Breast epithelium (tissue), 4 donors: ENCODE measurements at regions not wholly inside any gene's neighbourhood (a gene's known extent, or its start where the extent isn't known, plus 50 kb on each side); places are given as distances from the start of the nearest gene placed in this dataset.

Source experiments
- DNase-seq, 2 donors: peaks; one replicate each; pipeline ENCODE4 v3.0.0-alpha.2; 2019; ENCODE audit warnings: low spot score in 2 of 2
- H3K27ac ChIP-seq, 2 donors: fragments of 200-600 bp; sonication (generic) in 1 of 2; one replicate each; pipeline ENCODE4 v1.5.1; 2016 to 2019; ENCODE audit warnings: mild to moderate bottlenecking in 1 of 2
- H3K27me3 ChIP-seq, 2 donors: fragments of 200-600 bp; sonication (generic) in 1 of 2; one replicate each; pipeline versions ENCODE4 v1.5.1 to v1.6.0; 2017 to 2019; ENCODE audit warnings: control low read depth in 1 of 2, mild to moderate bottlenecking in 1 of 2
- H3K36me3 ChIP-seq: fragments of 200-600 bp; one replicate; pipeline ENCODE4 v1.5.1; 2019
- H3K4me1 ChIP-seq, 2 donors: fragments of 200-600 bp; sonication (generic); one replicate each; pipeline ENCODE4 v1.5.1; 2016 to 2019; ENCODE audit warnings: control low read depth in 1 of 2
- H3K4me3 ChIP-seq, 3 donors: fragments of 200-600 bp; sonication (generic); 1 replicate in 2 of 3; 2 replicates in 1 of 3; pipeline ENCODE4 v1.5.1; 2016 to 2019; ENCODE audit warnings: mild to moderate bottlenecking in 3 of 3, moderate library complexity in 2 of 3
- H3K9me3 ChIP-seq, 2 donors: fragments of 200-600 bp; sonication (generic) in 1 of 2; one replicate each; pipeline ENCODE4 v1.5.1; 2016 to 2019; ENCODE audit warnings: control low read depth in 1 of 2
- POLR2A ChIP-seq: fragments of 450-650 bp; IDR thresholded peaks from one replicate; pipeline ENCODE4 v1.6.1; 2016; ENCODE audit warnings: antibody characterized with exemption, mild to moderate bottlenecking, moderate library complexity
- POLR2AphosphoS5 ChIP-seq, 3 donors: sonication (generic); formaldehyde crosslinking; IDR thresholded peaks; one replicate each; pipeline ENCODE4 v1.6.1; 2017; ENCODE audit warnings: antibody characterized with exemption in 3 of 3
- intact Hi-C: fragments of 100-400 bp; cut with DNase I; formaldehyde crosslinking; loops from one replicate; pipeline ENCODE4 v1.15.1; 2023; ENCODE audit warnings: low total_unique reads
- TF ChIP-seq, protein P1 (sequence below), 3 donors: fragments of 450-650 bp; IDR thresholded peaks; one replicate each; pipeline ENCODE4 v1.5.1; 2016 to 2017; ENCODE audit warnings: antibody characterized with exemption in 3 of 3, mild to moderate bottlenecking in 3 of 3, moderate library complexity in 3 of 3

DNA sequence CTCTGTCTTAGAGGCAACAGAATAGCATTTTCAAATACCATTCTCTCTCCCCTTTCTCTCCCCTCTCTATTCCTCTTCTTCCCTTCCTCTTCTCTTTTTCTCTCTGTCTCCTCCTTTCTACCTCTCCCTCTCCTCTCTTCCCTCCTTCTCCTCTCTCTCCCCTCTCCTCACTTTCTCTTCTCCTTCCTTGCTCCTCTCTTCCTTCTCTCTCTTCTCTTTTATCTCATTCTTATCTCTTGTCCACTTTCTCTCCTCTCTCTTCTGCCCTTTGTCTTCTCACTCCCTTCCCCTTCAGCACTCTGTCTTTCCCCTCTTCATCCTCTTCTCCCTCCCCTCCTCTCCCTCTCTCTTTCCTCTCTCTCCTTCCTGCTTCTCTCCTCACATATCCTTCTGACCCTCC lies 2265.8 kb upstream of the TENM3 start:
- Histone ChIP-seq H3K27me3 (no peaks in the 10 kb centered on the region), H3K36me3 (no peaks in the 10 kb centered on the region), H3K4me1 (no peaks in the 10 kb centered on the region), H3K27ac (no peak overlapping the region), H3K9me3 (no peaks in the 10 kb centered on the region), H3K4me3 (no peak overlapping the region)
- TF ChIP-seq POLR2AphosphoS5 (IDR thresholded peaks at IDR 0.05) (no peak), POLR2A (no peak)
- TF ChIP-seq, protein P1, sequence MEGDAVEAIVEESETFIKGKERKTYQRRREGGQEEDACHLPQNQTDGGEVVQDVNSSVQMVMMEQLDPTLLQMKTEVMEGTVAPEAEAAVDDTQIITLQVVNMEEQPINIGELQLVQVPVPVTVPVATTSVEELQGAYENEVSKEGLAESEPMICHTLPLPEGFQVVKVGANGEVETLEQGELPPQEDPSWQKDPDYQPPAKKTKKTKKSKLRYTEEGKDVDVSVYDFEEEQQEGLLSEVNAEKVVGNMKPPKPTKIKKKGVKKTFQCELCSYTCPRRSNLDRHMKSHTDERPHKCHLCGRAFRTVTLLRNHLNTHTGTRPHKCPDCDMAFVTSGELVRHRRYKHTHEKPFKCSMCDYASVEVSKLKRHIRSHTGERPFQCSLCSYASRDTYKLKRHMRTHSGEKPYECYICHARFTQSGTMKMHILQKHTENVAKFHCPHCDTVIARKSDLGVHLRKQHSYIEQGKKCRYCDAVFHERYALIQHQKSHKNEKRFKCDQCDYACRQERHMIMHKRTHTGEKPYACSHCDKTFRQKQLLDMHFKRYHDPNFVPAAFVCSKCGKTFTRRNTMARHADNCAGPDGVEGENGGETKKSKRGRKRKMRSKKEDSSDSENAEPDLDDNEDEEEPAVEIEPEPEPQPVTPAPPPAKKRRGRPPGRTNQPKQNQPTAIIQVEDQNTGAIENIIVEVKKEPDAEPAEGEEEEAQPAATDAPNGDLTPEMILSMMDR (IDR thresholded peaks at IDR 0.05): no peak
- intact Hi-C loops: no loop called here
- DNase-seq: no peak

DNA sequence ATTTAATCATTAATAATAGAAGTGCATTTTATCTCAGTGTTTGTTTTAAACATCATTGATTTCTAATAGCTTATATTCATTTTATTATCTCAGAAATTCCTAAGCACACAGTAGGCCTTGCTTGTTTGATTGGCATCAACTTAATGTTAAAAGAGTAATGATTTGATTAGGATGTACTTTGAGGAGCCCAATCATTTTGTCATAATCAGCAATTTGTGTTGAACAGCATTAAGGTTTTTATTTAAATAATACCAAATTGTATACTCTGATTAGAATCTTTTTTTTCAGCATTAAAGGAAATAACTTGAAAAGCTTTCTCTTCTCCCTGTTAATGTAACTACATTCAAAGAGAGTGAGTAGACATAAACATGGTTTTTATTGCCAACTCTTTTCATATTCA lies 2262.0 kb upstream of the TENM3 start:
- Histone ChIP-seq H3K4me1 (no peaks in the 10 kb centered on the region), H3K9me3 (no peaks in the 10 kb centered on the region), H3K27me3 (no peaks in the 10 kb centered on the region), H3K27ac (no peak overlapping the region), H3K4me3 (no peak overlapping the region), H3K36me3 (no peaks in the 10 kb centered on the region)
- TF ChIP-seq, protein P1 (IDR thresholded peaks at IDR 0.05): no peak
- TF ChIP-seq POLR2A (no peak), POLR2AphosphoS5 (IDR thresholded peaks at IDR 0.05) (no peak)
- no peak for DNase-seq
- intact Hi-C loops: no loop called here

DNA sequence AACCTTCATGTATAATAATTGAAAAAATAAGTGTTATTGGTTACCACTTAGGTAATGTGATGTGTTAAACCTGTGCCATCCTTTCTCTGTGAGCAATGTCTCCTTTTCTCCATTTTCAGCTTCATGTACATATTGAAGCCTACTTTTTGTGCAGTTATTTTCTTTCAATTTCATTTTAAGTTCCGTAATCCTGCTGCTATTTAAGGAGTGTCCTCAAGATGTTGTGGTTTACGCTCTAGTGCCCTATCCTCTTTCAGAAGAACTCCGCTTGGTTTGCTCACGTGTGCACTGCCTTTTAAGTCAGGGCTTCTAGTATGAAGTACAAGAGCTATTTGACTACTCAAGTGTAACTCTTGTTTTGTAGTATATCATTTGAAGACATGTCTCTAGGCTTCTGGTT lies 2253.2 kb upstream of the TENM3 start:
- no peaks in the 10 kb centered on the region for H3K36me3 ChIP-seq
- intact Hi-C loops: no loop called here
- no peaks in the 10 kb centered on the region for H3K27me3 ChIP-seq
- no peak overlapping the region for H3K27ac ChIP-seq
- no peaks in the 10 kb centered on the region for H3K9me3 ChIP-seq
- DNase-seq: no peak
- H3K4me3 ChIP-seq: no peak overlapping the region
- H3K4me1 ChIP-seq: no peaks in the 10 kb centered on the region
- no peak for TF ChIP-seq POLR2A
- TF ChIP-seq, protein P1 (IDR thresholded peaks at IDR 0.05): no peak
- TF ChIP-seq POLR2AphosphoS5 (IDR thresholded peaks at IDR 0.05): no peak

DNA sequence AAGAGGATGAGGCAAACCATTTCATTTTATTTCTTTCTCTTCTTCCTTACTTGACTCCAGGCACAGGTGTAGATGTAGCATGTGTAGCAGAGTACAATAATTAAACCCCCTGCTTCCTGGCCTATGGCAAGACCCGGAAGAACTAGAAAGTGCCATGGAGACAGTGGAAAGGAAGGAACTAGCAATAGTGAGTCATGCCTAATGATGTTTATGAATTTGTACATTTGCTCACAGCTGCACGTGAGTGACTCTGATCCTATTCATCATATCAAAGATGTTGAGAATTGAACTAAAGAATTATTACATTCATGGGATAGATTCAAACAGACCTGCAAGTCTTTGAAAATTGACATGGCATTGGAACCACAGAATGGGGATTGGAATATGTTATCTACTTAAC lies 2233.9 kb upstream of the TENM3 start:
- Histone ChIP-seq H3K4me1 (no peaks in the 10 kb centered on the region), H3K27me3 (no peaks in the 10 kb centered on the region), H3K36me3 (no peaks in the 10 kb centered on the region), H3K27ac (no peak overlapping the region), H3K9me3 (no peaks in the 10 kb centered on the region), H3K4me3 (no peak overlapping the region)
- intact Hi-C loops: no loop called here
- DNase-seq: no peak
- TF ChIP-seq POLR2AphosphoS5 (IDR thresholded peaks at IDR 0.05) (no peak), POLR2A (no peak)
- TF ChIP-seq, protein P1 (IDR thresholded peaks at IDR 0.05): no peak

DNA sequence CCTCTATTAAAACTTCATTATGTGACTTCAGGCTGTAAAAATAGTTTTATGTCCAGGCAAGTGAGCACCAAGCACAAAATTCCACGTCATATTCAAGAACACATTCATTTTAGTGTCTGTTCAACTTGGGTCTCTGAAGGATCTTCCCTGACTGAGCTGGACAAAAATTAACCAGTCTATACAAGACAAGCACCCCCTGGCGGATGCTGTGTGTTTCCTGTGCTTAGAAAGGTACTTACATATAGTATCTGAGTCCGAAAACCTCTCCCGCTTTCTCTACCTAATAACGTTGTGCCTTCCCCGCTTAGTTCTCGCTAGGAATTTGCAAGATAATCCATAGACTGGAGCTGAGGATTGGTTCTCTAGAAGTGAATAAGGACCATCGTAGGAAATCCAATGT lies 2214.5 kb upstream of the TENM3 start:
- TF ChIP-seq POLR2A (no peak), POLR2AphosphoS5 (IDR thresholded peaks at IDR 0.05) (no peak)
- TF ChIP-seq, protein P1 (IDR thresholded peaks at IDR 0.05): no peak
- H3K4me1 ChIP-seq: no peaks in the 10 kb centered on the region
- DNase-seq: no peak
- no peaks in the 10 kb centered on the region for H3K9me3 ChIP-seq
- no peak overlapping the region for H3K4me3 ChIP-seq
- H3K27me3 ChIP-seq: no peaks in the 10 kb centered on the region
- intact Hi-C loops: no loop called here
- H3K36me3 ChIP-seq: no peaks in the 10 kb centered on the region
- H3K27ac ChIP-seq: no peak overlapping the region
